Mononuclear cell (primary cell): ENCODE measurements at regions not wholly inside any gene's neighbourhood (a gene's known extent, or its start where the extent isn't known, plus 50 kb on each side); places are given as distances from the start of the nearest gene placed in this dataset.
"Not testable (repeated sequence)": the region's sequence is repeated elsewhere in the genome, so short reads cannot be mapped to it uniquely, and the experiment has no call there.

ENCODE experiments used
- H3K27me3 ChIP-seq: 2 replicates; pipeline ENCODE4 v1.6.0; 2011; ENCODE audit warnings: low read length, control low read depth; ENCODE audit not compliant: insufficient read depth
- H3K4me1 ChIP-seq: 2 replicates; pipeline ENCODE4 v1.5.1; 2011; ENCODE audit warnings: mild to moderate bottlenecking, low read length, control low read depth; ENCODE audit not compliant: insufficient read depth
- H3K4me3 ChIP-seq: 2 replicates; pipeline ENCODE4 v1.5.1; 2011; ENCODE audit warnings: mild to moderate bottlenecking, low read length, moderate library complexity
- H3K9me3 ChIP-seq: 2 replicates; pipeline ENCODE4 v1.5.1; 2011; ENCODE audit warnings: low read depth, mild to moderate bottlenecking, control low read depth, low read length

GRCh38 chr2:41242001-41242331 is 790.1 kb upstream of the SLC8A1 start:
- Histone ChIP-seq H3K27me3 (no peaks in the 10 kb centered on the region), H3K4me3 (no peak overlapping the region), H3K4me1 (no peaks in the 10 kb centered on the region), H3K9me3 (no peaks in the 10 kb centered on the region)

- Histone ChIP-seq H3K4me3 (no peak overlapping the region), H3K4me1 (no peaks in the 10 kb centered on the region), H3K9me3 (no peaks in the 10 kb centered on the region), H3K27me3 (no peaks in the 10 kb centered on the region)
These were observed 779.7 kb upstream of the PKDCC start for GRCh38 chr2:41267929-41268659.

DNA sequence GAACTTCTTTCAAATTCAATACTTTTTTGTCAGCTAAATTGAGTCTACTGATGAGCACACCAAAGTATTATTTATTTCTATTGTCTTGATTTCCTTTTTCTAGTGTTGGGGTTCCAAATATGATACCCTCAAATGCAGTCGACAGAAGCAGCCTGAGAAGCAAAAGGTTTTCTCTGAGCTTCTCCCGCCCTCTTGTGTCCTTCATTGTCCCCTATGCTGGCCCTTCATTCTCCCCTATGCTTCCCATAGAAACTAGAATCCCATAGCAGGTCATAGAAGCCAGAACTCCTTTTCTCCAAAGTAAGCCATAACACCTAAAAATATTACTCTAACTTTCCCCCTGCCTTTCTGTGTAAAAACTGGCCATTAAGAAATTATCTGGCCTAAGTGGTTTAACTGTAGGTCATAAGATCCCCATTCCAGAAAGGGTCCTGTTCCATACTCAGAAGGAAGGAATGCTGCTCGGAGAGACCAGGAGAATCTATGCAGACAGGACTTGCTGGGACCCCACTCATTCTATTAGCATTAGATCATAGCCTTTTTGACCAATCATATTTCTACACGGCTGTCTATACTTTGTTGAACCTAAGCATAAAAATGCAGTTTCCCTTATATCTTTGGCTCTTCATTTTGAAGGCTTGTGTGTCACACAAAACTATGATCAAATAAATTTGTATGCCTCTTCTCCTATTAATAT is 764.6 kb upstream of the PKDCC start:
- Histone ChIP-seq H3K27me3 (no peaks in the 10 kb centered on the region), H3K4me3 (no peak overlapping the region), H3K9me3 (no peaks in the 10 kb centered on the region), H3K4me1 (no peaks in the 10 kb centered on the region)

- Histone ChIP-seq H3K27me3 (no peaks in the 10 kb centered on the region), H3K4me3 (no peak overlapping the region), H3K4me1 (no peaks in the 10 kb centered on the region), H3K9me3 (no peaks in the 10 kb centered on the region)
These were observed 754.3 kb upstream of the PKDCC start for GRCh38 chr2:41293491-41293890.

DNA sequence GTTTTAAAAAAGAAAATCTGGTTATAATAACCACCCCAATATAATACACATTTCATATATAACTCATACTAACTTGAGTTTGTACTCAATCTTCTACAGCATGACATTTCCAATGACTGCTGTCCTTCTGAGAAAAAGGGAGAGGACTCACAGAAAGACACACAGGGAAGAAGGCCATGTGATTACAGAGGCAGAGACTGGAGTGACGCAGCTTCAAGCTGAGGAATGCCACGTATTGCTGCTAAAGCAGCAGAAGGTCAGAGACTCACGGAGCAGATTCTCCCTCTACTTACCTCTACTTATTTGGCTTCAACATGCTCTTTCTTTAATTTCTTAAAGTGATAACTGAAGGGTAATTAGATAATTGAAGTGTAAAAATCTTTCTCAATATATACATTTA is 753.5 kb upstream of the PKDCC start:
- Histone ChIP-seq H3K9me3 (no peaks in the 10 kb centered on the region), H3K27me3 (no peaks in the 10 kb centered on the region), H3K4me3 (no peak overlapping the region)

DNA sequence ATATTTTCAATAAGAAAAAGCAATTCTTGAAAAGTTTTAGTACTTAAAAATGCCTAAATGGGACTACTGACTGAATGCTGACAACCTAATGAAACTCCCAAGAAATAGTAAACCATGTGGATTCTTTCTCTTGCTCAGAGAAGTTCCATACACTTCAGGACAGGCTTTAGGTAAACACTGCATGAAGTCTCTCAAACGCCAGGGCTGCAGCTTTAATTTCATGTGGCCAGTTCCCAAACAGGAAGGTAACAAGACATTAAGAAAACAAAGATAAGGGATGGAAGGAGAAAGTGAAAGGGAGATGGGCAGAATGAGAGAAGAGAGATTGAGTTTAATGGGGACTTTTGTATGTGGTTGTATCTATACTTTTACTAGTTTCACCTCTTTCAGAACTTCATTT is 734.7 kb upstream of the PKDCC start:
- Histone ChIP-seq H3K4me1 (no peaks in the 10 kb centered on the region), H3K4me3 (no peak overlapping the region), H3K27me3 (no peaks in the 10 kb centered on the region), H3K9me3 (no peaks in the 10 kb centered on the region)

More for the DNA sequence above, 753.5 kb upstream of the PKDCC start:
- no peaks in the 10 kb centered on the region for H3K4me1 ChIP-seq

DNA sequence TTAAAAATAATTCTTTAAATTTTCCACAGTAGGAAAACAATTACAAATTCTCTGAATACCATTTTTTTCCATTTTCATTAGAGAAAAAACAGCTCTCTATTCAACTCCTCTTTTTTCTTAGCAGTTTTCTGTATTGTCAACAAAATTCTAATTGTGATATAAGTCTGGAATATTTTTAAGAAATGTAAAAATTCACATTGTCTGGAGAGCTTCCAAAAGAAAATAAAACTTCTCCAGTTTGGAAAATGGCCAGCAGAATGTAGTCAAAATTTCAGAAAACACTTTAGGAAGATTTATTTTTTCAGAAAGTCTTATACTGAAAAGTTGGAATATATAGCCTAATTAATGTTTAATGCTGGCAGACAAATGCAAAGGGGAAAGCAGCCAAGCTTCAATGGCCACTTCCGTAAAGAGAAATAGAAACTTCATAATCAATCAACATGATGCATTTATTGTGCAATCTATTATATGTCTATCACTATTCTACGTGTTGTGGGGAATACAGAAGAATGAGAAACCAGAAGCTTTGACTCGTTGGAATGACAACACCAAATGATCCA is 733.2 kb upstream of the PKDCC start:
- Histone ChIP-seq H3K4me1 (no peaks in the 10 kb centered on the region), H3K4me3 (no peak overlapping the region), H3K27me3 (no peaks in the 10 kb centered on the region), H3K9me3 (no peaks in the 10 kb centered on the region)

DNA sequence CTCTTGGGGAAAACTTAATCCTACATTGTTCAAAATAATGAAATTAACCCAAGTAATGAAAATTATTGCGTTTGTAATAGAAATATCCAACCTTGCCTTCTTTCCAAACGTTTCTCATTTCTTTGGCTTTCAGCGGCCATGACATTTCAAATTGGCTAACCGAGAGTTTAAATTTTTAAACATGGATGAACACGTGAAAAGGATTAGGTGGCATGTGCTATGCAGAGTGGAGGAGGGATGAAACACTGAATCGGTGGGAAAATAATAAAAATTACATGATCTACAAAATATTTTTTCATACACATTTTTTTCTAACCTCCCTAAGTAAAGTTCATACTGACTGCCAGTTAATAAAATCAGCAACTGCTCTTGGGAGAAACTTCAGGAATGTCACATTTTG is 728.4 kb upstream of the PKDCC start:
- Histone ChIP-seq H3K4me1 (no peaks in the 10 kb centered on the region), H3K4me3 (no peak overlapping the region), H3K27me3 (no peaks in the 10 kb centered on the region), H3K9me3 (no peaks in the 10 kb centered on the region)

DNA sequence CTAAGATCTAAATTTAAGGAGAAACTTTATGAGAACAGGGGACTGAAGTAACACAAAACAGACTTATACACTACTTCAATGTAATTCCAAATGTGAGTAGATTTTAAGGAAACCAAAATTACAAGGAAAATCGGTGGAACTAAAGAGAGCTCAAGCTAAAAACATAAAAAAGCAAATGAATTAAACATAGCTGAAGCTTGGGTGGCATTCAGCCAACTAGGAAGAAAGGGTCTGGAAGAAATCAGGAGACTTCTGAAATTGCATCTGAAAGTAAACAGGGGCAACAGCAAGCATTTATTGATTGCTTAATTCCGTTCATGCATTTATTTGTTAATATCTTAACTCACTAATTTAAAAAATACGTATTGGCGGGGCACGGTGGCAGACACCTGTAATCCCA is 727.3 kb upstream of the PKDCC start:
- Histone ChIP-seq H3K4me1 (no peaks in the 10 kb centered on the region), H3K4me3 (no peak overlapping the region), H3K27me3 (no peaks in the 10 kb centered on the region), H3K9me3 (no peaks in the 10 kb centered on the region)

GRCh38 chr2:41321351-41321750 is 726.5 kb upstream of the PKDCC start:
- Histone ChIP-seq H3K9me3 (no peaks in the 10 kb centered on the region), H3K4me1 (no peaks in the 10 kb centered on the region), H3K27me3 (no peaks in the 10 kb centered on the region), H3K4me3 (no peak overlapping the region)

DNA sequence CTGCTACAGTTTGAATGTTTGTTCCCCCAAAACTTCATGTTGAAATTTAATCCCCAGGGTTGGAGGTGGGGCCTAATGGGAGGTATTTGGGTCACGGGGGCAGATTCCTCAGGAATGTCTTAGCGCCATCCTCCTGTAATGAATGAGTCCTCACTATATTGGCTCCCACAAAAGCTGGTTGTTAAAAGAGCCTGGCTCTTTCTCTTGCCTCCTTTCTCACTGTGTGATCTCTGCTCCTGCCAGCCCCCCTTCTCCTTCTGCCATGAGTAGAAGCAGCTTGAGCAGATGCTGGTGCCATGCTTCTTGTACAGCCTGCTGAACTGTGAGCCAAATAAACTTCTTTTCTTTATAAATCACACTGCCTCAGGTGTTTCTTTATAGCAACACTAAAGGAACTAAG is 721.0 kb upstream of the PKDCC start:
- Histone ChIP-seq H3K4me3 (no peak overlapping the region), H3K27me3 (no peaks in the 10 kb centered on the region), H3K4me1 (no peaks in the 10 kb centered on the region), H3K9me3 (no peaks in the 10 kb centered on the region)

DNA sequence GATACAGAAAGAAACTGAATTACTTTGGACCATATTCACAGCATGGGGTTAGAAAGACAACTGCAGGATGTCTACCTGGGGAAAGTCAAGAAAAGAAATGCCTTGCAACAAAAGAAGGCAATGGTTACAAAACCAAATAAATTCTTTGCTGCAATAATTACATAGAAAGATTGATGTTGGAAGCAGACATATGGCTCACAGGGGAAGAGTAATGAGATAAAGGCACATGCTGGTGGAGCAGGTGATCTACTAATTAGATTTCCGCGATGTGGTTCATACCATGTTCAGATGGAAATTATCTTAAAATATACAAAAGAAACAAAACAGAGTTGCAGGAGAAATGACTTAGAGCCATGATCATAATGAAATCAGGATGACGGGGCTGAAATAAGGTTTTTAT is 718.8 kb upstream of the PKDCC start:
- H3K27me3 ChIP-seq = no peaks in the 10 kb centered on the region

GRCh38 chr2:41334159-41334558 is 713.7 kb upstream of the PKDCC start:
- no peaks in the 10 kb centered on the region for H3K27me3 ChIP-seq
- H3K4me3 ChIP-seq = no peak overlapping the region
- H3K4me1 ChIP-seq = no peaks in the 10 kb centered on the region

More for the DNA sequence above, 718.8 kb upstream of the PKDCC start:
- Histone ChIP-seq H3K9me3 (no peaks in the 10 kb centered on the region), H3K4me3 (no peak overlapping the region), H3K4me1 (no peaks in the 10 kb centered on the region)

DNA sequence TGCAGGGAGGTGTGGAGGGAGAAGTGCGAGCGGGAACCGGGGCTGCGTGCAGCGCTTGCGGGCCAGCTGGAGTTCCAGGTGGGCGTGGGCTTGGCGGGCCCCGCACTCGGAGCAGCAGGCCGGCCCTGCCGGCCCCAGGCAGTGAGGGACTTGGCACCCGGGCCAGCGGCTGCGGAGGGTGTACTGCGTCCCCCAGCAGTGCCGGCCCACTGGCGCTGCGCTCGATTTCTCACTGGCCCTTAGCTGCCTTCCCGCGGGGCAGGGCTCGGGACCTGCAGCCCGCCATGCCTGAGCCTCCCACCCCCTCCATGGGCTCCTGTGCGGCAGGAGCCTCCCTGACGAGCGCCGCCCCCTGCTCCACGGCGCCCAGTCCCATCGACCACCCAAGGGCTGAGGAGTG is 712.2 kb upstream of the PKDCC start:
- H3K27me3 ChIP-seq, H3K9me3 ChIP-seq, H3K4me3 ChIP-seq, H3K4me1 ChIP-seq: not testable (repeated sequence)

More at GRCh38 chr2:41334159-41334558, 713.7 kb upstream of the PKDCC start:
- H3K9me3 ChIP-seq = no peaks in the 10 kb centered on the region

GRCh38 chr2:41337956-41338355 is 709.9 kb upstream of the PKDCC start:
- H3K27me3 ChIP-seq = no peaks in the 10 kb centered on the region
- no peak overlapping the region for H3K4me3 ChIP-seq
- H3K4me1 ChIP-seq = no peaks in the 10 kb centered on the region
- no peaks in the 10 kb centered on the region for H3K9me3 ChIP-seq

GRCh38 chr2:41344529-41344928 is 703.3 kb upstream of the PKDCC start:
- Histone ChIP-seq H3K4me1 (no peaks in the 10 kb centered on the region), H3K27me3 (no peaks in the 10 kb centered on the region), H3K9me3 (no peaks in the 10 kb centered on the region), H3K4me3 (no peak overlapping the region)
